ENCODE measurements at regions not wholly inside any gene's neighbourhood (a gene's known extent, or its start where the extent isn't known, plus 50 kb on each side); places are given as distances from the start of the nearest gene placed in this dataset.
A peak's percentile ranks its signal among the peaks of the same experiment; 100 is the strongest.

GRCh38 chr12:85642808-85643207 lies 193.4 kb downstream of the RASSF9 start:
- DNase-seq, result no peak
- H2AFZ ChIP-seq (ENCODE audit: low read depth), result no peak overlapping the region
- no peak overlapping the region for H3K4me2 ChIP-seq
- no peaks in the 10 kb centered on the region for H3K9me3 ChIP-seq
- H3K79me2 ChIP-seq (ENCODE audit: insufficient read depth), result no peaks in the 10 kb centered on the region
- TF ChIP-seq RXRA (IDR thresholded peaks at IDR 0.05; ENCODE audit: borderline replicate concordance, low read depth) (no peak), CTCF (IDR thresholded peaks at IDR 0.05) (peak; percentile 20; the same call in 1 of the 2 replicates), GABPA (IDR thresholded peaks at IDR 0.05; ENCODE audit: low read depth) (no peak), RCOR1 (IDR thresholded peaks at IDR 0.05; ENCODE audit: low read length) (no peak), SMC3 (IDR thresholded peaks at IDR 0.05; ENCODE audit: low read depth, low read length) (no peak), FOXM1 (IDR thresholded peaks at IDR 0.05; ENCODE audit: low read depth) (no peak)
- TF ChIP-seq, protein P1, sequence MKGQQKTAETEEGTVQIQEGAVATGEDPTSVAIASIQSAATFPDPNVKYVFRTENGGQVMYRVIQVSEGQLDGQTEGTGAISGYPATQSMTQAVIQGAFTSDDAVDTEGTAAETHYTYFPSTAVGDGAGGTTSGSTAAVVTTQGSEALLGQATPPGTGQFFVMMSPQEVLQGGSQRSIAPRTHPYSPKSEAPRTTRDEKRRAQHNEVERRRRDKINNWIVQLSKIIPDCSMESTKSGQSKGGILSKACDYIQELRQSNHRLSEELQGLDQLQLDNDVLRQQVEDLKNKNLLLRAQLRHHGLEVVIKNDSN (IDR thresholded peaks at IDR 0.05; ENCODE audit: borderline replicate concordance, low read depth), result no peak
- no peak overlapping the region for H3K9ac ChIP-seq
- H3K4me3 ChIP-seq (ENCODE audit: low read depth in 2 of 2, low read length in 1 of 2), result no peak overlapping the region
- ChIA-PET CTCF (interaction anchor here (1.2 kb wide), 1 partner anchor 38 kb away, joined by 3 read pairs; no protein-coding TSS in a partner anchor), POLR2A (no interaction called here)
- 0 out of 4 replicates have a peak, but pooled peaks cover 0 to 15% of the 10 kb centered on the region in 2 experiments for H3K4me1 ChIP-seq (ENCODE audit: control insufficient read depth in 1 of 2, insufficient read depth in 2 of 2, low read depth in 1 of 2, low read length in 1 of 2)
- H3K36me3 ChIP-seq (replicated peaks in 1 of 2; ENCODE audit: control insufficient read depth in 1 of 2, insufficient read depth in 2 of 2, low read length in 1 of 2), result no peaks in the 10 kb centered on the region
- H4K20me1 ChIP-seq (ENCODE audit: insufficient read depth), result no peaks in the 10 kb centered on the region
- H3F3A ChIP-seq (replicated peaks; ENCODE audit: insufficient read depth), result peaks cover 4% of the 10 kb centered on the region
- H3K27me3 ChIP-seq (ENCODE audit: insufficient read depth), result no peaks in the 10 kb centered on the region
- 65% methylated on average over 5 of the region's 5 CpGs for WGBS (ENCODE audit: low lambda C conversion rate)
- H3K9me2 ChIP-seq, result no peaks in the 10 kb centered on the region
- no peak overlapping the region for H3K27ac ChIP-seq (ENCODE audit: low read depth in 2 of 2, low read length in 1 of 2)

DNA sequence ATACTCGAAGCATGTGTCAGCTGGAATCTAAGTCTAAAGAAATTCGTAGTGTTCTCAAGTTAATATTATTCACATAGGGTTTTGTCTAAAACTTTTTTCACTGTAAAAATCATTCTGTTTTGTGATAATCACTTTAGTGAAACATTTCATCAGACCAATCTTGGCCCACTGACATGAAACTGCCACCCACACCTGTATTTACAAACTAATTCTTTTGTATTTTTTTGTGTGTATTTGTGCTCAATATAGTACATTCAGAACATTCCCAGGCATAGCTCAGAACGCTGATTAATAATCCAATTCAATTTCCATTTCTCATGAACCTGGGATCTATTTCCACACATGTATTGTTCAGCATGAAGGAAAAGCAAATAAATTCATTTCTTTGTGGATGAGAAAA lies 191.7 kb downstream of the RASSF9 start:
- POLR2A ChIA-PET, result no interaction called here
- no peaks in the 10 kb centered on the region for H3K36me3 ChIP-seq (replicated peaks in 1 of 2; ENCODE audit: control insufficient read depth in 1 of 2, insufficient read depth in 2 of 2, low read length in 1 of 2)
- H3K79me2 ChIP-seq (ENCODE audit: insufficient read depth), result no peaks in the 10 kb centered on the region
- no peaks in the 10 kb centered on the region for H3K9me3 ChIP-seq
- no peak for DNase-seq
- H3K4me3 ChIP-seq (ENCODE audit: low read depth in 2 of 2, low read length in 1 of 2), result no peak overlapping the region
- H4K20me1 ChIP-seq (ENCODE audit: insufficient read depth), result no peaks in the 10 kb centered on the region
- H3K9ac ChIP-seq, result no peak overlapping the region
- H3K4me1 ChIP-seq (ENCODE audit: control insufficient read depth in 1 of 2, insufficient read depth in 2 of 2, low read depth in 1 of 2, low read length in 1 of 2), result 0 out of 4 replicates have a peak, but pooled peaks cover 0 to 6% of the 10 kb centered on the region in 2 experiments
- CTCF ChIA-PET, result no interaction called here
- peaks cover 4% of the 10 kb centered on the region for H3F3A ChIP-seq (replicated peaks; ENCODE audit: insufficient read depth)
- no peak overlapping the region for H3K27ac ChIP-seq (ENCODE audit: low read depth in 2 of 2, low read length in 1 of 2)
- no peaks in the 10 kb centered on the region for H3K27me3 ChIP-seq (ENCODE audit: insufficient read depth)
- H3K9me2 ChIP-seq, result no peaks in the 10 kb centered on the region
- WGBS (ENCODE audit: low lambda C conversion rate), result 41% methylated on average over 3 of the region's 3 CpGs
- no peak overlapping the region for H2AFZ ChIP-seq (ENCODE audit: low read depth)
- H3K4me2 ChIP-seq, result no peak overlapping the region
- TF ChIP-seq CHD2 (IDR thresholded peaks at IDR 0.05; ENCODE audit: low read length, partially characterized antibody) (no peak), CTCF (IDR thresholded peaks at IDR 0.05) (no peak), JUND (IDR thresholded peaks at IDR 0.05) (no peak), YY1 (IDR thresholded peaks at IDR 0.05; ENCODE audit: low read depth) (no peak), POLR2AphosphoS5 (IDR thresholded peaks at IDR 0.05; ENCODE audit: low read depth, low read length) (no peak), TCF12 (IDR thresholded peaks at IDR 0.05) (no peak), FOXJ3 (CRISPR knock-in tag; IDR thresholded peaks at IDR 0.05) (no peak), SMC3 (IDR thresholded peaks at IDR 0.05; ENCODE audit: low read depth, low read length) (no peak), MAX (IDR thresholded peaks at IDR 0.05; ENCODE audit: low read depth) (no peak), EP300 (IDR thresholded peaks at IDR 0.05; ENCODE audit: borderline replicate concordance in 1 of 2, low read depth in 1 of 2, low read length in 1 of 2) (no peak), FOXM1 (IDR thresholded peaks at IDR 0.05; ENCODE audit: low read depth) (no peak), FOSL2 (IDR thresholded peaks at IDR 0.05; ENCODE audit: borderline replicate concordance, low read depth) (no peak), MXI1 (IDR thresholded peaks at IDR 0.05; ENCODE audit: low read depth, low read length) (no peak), SIN3A (IDR thresholded peaks at IDR 0.05; ENCODE audit: borderline replicate concordance, low read depth, low read length) (no peak), RFX5 (IDR thresholded peaks at IDR 0.05; ENCODE audit: low read length) (no peak)
- TF ChIP-seq, protein P2, sequence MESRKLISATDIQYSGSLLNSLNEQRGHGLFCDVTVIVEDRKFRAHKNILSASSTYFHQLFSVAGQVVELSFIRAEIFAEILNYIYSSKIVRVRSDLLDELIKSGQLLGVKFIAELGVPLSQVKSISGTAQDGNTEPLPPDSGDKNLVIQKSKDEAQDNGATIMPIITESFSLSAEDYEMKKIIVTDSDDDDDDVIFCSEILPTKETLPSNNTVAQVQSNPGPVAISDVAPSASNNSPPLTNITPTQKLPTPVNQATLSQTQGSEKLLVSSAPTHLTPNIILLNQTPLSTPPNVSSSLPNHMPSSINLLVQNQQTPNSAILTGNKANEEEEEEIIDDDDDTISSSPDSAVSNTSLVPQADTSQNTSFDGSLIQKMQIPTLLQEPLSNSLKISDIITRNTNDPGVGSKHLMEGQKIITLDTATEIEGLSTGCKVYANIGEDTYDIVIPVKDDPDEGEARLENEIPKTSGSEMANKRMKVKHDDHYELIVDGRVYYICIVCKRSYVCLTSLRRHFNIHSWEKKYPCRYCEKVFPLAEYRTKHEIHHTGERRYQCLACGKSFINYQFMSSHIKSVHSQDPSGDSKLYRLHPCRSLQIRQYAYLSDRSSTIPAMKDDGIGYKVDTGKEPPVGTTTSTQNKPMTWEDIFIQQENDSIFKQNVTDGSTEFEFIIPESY (IDR thresholded peaks at IDR 0.05; ENCODE audit: borderline replicate concordance, low read depth), result no peak
- TF ChIP-seq, protein P1 (IDR thresholded peaks at IDR 0.05; ENCODE audit: borderline replicate concordance, low read depth), result no peak
